ENCODE measurements at regions not wholly inside any gene's neighbourhood (a gene's known extent, or its start where the extent isn't known, plus 50 kb on each side); places are given as distances from the start of the nearest gene placed in this dataset.

- Histone ChIP-seq H3K9me3 (ENCODE audit: low read length) (no peaks in the 10 kb centered on the region), H3K79me2 (ENCODE audit: low read length) (no peaks in the 10 kb centered on the region), H3K27me3 (ENCODE audit: low read length) (no peaks in the 10 kb centered on the region), H3K9ac (ENCODE audit: low read length) (no peak overlapping the region), H4K20me1 (ENCODE audit: low read length) (no peaks in the 10 kb centered on the region), H3K4me2 (ENCODE audit: low read length) (no peak overlapping the region), H3K36me3 (ENCODE audit: low read depth, low read length) (no peaks in the 10 kb centered on the region), H3F3A (ENCODE audit: low read length, unreplicated experiment) (no peaks in the 10 kb centered on the region), H2AFZ (ENCODE audit: low read length) (no peak overlapping the region), H3K4me1 (ENCODE audit: insufficient read depth, low read length) (no peaks in the 10 kb centered on the region), H3K9me2 (replicated peaks; ENCODE audit: low read length) (no peaks in the 10 kb centered on the region), H3K4me3 (ENCODE audit: low read length) (no peak overlapping the region), H3K27ac (ENCODE audit: low read length) (no peak overlapping the region)
- intact Hi-C loops (cut with micrococcal nuclease) = no loop called here
- ATAC-seq (no peak), DNase-seq (no peak)
- POLR2A ChIA-PET (ENCODE audit: unreplicated experiment) = no interaction called here
- TF ChIP-seq EZH2phosphoT487 (IDR thresholded peaks at IDR 0.05; ENCODE audit: borderline replicate concordance, low read length) (no peak), CTCF (conservative IDR thresholded peaks at IDR 0.05; ENCODE audit: low read depth, low read length) (no peak), EZH2 (IDR thresholded peaks at IDR 0.05; ENCODE audit: low read length, unreplicated experiment) (no peak)
- no TSS peak for BruUV-seq (replicated peaks)
- CTCF ChIA-PET = no interaction called here
These were observed 143.3 kb upstream of the ANKFN1 start for GRCh38 chr17:56009795-56010651.

- Histone ChIP-seq H3K27ac (ENCODE audit: low read length) (no peak overlapping the region), H3K9me3 (ENCODE audit: low read length) (no peaks in the 10 kb centered on the region), H3K9me2 (replicated peaks; ENCODE audit: low read length) (no peaks in the 10 kb centered on the region), H3K9ac (ENCODE audit: low read length) (no peak overlapping the region), H3K4me2 (ENCODE audit: low read length) (no peak overlapping the region), H3K79me2 (ENCODE audit: low read length) (no peaks in the 10 kb centered on the region), H3K36me3 (ENCODE audit: low read depth, low read length) (no peaks in the 10 kb centered on the region), H3K27me3 (ENCODE audit: low read length) (no peaks in the 10 kb centered on the region), H3K4me3 (ENCODE audit: low read length) (no peak overlapping the region), H2AFZ (ENCODE audit: low read length) (no peak overlapping the region), H3F3A (ENCODE audit: low read length, unreplicated experiment) (no peaks in the 10 kb centered on the region), H4K20me1 (ENCODE audit: low read length) (no peaks in the 10 kb centered on the region), H3K4me1 (ENCODE audit: insufficient read depth, low read length) (no peaks in the 10 kb centered on the region)
- ChIA-PET POLR2A (ENCODE audit: unreplicated experiment) (no interaction called here), CTCF (no interaction called here)
- BruUV-seq (replicated peaks) = no TSS peak
- ATAC-seq (no peak), DNase-seq (no peak)
- TF ChIP-seq EZH2 (IDR thresholded peaks at IDR 0.05; ENCODE audit: low read length, unreplicated experiment) (no peak), EZH2phosphoT487 (IDR thresholded peaks at IDR 0.05; ENCODE audit: borderline replicate concordance, low read length) (no peak), CTCF (conservative IDR thresholded peaks at IDR 0.05; ENCODE audit: low read depth, low read length) (no peak)
- intact Hi-C loops (cut with micrococcal nuclease) = no loop called here
These were observed 141.7 kb upstream of the ANKFN1 start for GRCh38 chr17:56011406-56012131.

- DNase-seq = no peak
- H3K4me2 ChIP-seq (ENCODE audit: low read length) = no peak overlapping the region
These were observed 135.1 kb upstream of the ANKFN1 start for GRCh38 chr17:56018211-56018610.

More at GRCh38 chr17:56018211-56018610, 135.1 kb upstream of the ANKFN1 start:
- BruUV-seq (replicated peaks) = no TSS peak
- no peaks in the 10 kb centered on the region for H3K9me2 ChIP-seq (replicated peaks; ENCODE audit: low read length)
- no peak overlapping the region for H3K4me3 ChIP-seq (ENCODE audit: low read length)
- CTCF ChIA-PET = no interaction called here
- peaks cover 14% of the 10 kb centered on the region; the same call in 1 of the 2 replicates for H3K27me3 ChIP-seq (ENCODE audit: low read length)
- ATAC-seq = no peak
- POLR2A ChIA-PET (ENCODE audit: unreplicated experiment) = no interaction called here
- intact Hi-C loops (cut with micrococcal nuclease) = no loop called here
- H3K4me1 ChIP-seq (ENCODE audit: insufficient read depth, low read length) = no peaks in the 10 kb centered on the region
- H3K27ac ChIP-seq (ENCODE audit: low read length) = no peak overlapping the region
- no peak for TF ChIP-seq EZH2 (IDR thresholded peaks at IDR 0.05; ENCODE audit: low read length, unreplicated experiment)
- H3K9me3 ChIP-seq (ENCODE audit: low read length) = no peaks in the 10 kb centered on the region
- H3K9ac ChIP-seq (ENCODE audit: low read length) = no peak overlapping the region
- no peaks in the 10 kb centered on the region for H3K79me2 ChIP-seq (ENCODE audit: low read length)
- no peaks in the 10 kb centered on the region for H4K20me1 ChIP-seq (ENCODE audit: low read length)
- no peak overlapping the region for H2AFZ ChIP-seq (ENCODE audit: low read length)
- H3K36me3 ChIP-seq (ENCODE audit: low read depth, low read length) = no peaks in the 10 kb centered on the region
- no peaks in the 10 kb centered on the region for H3F3A ChIP-seq (ENCODE audit: low read length, unreplicated experiment)
